ENCODE measurements at regions not wholly inside any gene's neighbourhood (a gene's known extent, or its start where the extent isn't known, plus 50 kb on each side); places are given as distances from the start of the nearest gene placed in this dataset.

DNA sequence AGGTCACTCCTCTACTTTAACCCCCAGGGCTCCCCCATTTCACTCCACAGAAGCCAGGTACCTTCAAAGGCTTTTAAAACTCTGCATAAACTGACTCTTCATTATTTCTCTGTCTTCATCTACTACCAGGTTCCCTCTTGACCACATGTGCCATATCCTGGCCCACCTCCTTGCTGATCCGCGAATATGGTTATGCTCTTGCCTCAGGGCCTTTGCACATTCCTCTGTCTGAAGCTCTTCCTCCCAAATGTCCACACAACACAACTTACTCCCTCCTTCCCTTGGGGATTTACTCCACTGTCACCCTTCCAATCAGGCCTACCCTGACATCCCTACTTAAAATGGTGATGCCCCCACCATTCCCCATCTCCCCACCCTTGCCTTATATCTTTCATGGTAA, 134.6 kb upstream of the ANKRD55 start:
- TF ChIP-seq, protein P1, sequence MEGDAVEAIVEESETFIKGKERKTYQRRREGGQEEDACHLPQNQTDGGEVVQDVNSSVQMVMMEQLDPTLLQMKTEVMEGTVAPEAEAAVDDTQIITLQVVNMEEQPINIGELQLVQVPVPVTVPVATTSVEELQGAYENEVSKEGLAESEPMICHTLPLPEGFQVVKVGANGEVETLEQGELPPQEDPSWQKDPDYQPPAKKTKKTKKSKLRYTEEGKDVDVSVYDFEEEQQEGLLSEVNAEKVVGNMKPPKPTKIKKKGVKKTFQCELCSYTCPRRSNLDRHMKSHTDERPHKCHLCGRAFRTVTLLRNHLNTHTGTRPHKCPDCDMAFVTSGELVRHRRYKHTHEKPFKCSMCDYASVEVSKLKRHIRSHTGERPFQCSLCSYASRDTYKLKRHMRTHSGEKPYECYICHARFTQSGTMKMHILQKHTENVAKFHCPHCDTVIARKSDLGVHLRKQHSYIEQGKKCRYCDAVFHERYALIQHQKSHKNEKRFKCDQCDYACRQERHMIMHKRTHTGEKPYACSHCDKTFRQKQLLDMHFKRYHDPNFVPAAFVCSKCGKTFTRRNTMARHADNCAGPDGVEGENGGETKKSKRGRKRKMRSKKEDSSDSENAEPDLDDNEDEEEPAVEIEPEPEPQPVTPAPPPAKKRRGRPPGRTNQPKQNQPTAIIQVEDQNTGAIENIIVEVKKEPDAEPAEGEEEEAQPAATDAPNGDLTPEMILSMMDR (conservative IDR thresholded peaks at IDR 0.05 in 1 of 2, IDR thresholded peaks at IDR 0.05 in 1 of 2; ENCODE audit: extremely low read depth in 1 of 2, insufficient read depth in 1 of 2, low read depth in 1 of 2, low read length in 2 of 2): no peak
- TF ChIP-seq EZH2 (IDR thresholded peaks at IDR 0.05; ENCODE audit: borderline replicate concordance, low read length): no peak

Data from mammary epithelial cell (primary cell).